ENCODE measurements at regions not wholly inside any gene's neighbourhood (a gene's known extent, or its start where the extent isn't known, plus 50 kb on each side); places are given as distances from the start of the nearest gene placed in this dataset.

- TF ChIP-seq CTCF (conservative IDR thresholded peaks at IDR 0.05; ENCODE audit: low read length) (no peak), EZH2phosphoT487 (IDR thresholded peaks at IDR 0.05; ENCODE audit: borderline replicate concordance, low read depth, low read length) (no peak)
Observed at GRCh38 chr12:89081719-89082369, 270.5 kb downstream of the DUSP6 start.
